Tibial artery (tissue), 4 donors: ENCODE measurements at regions not wholly inside any gene's neighbourhood (a gene's known extent, or its start where the extent isn't known, plus 50 kb on each side); places are given as distances from the start of the nearest gene placed in this dataset.

Source experiments
- DNase-seq, 2 donors: peaks; one replicate each; pipeline ENCODE4 v3.0.0-alpha.2; 2019
- H3K27ac ChIP-seq, 2 donors: fragments of 200-600 bp; sonication (generic) in 1 of 2; 1 replicate in 1 of 2; 2 replicates in 1 of 2; pipeline ENCODE4 v1.5.1; 2018 to 2019; ENCODE audit warnings: mild to moderate bottlenecking in 1 of 2
- H3K27me3 ChIP-seq, 2 donors: fragments of 200-600 bp; sonication (generic) in 1 of 2; one replicate each; pipeline versions ENCODE4 v1.5.1 to v1.6.0; 2016 to 2019
- H3K36me3 ChIP-seq, 3 donors: fragments of 200-600 bp; sonication (generic) in 2 of 3; one replicate each; pipeline ENCODE4 v1.5.1; 2016 to 2019; ENCODE audit warnings: mild to moderate bottlenecking in 2 of 3
- H3K4me1 ChIP-seq, 4 donors: fragments of 200-600 bp; sonication (generic) in 2 of 4; 1 replicate in 3 of 4; 2 replicates in 1 of 4; pipeline ENCODE4 v1.5.1; 2016 to 2019
- H3K4me3 ChIP-seq, 2 donors: fragments of 200-600 bp; sonication (generic) in 1 of 2; 1 replicate in 1 of 2; 2 replicates in 1 of 2; pipeline ENCODE4 v1.5.1; 2018 to 2019; ENCODE audit warnings: mild to moderate bottlenecking in 2 of 2
- H3K9me3 ChIP-seq, 3 donors: fragments of 200-600 bp; sonication (generic) in 1 of 3; one replicate each; pipeline ENCODE4 v1.5.1; 2016 to 2019
- intact Hi-C: fragments of 100-400 bp; cut with DNase I; formaldehyde crosslinking; loops from one replicate; pipeline ENCODE4 v1.15.0; 2023; ENCODE audit warnings: low total_unique reads
- TF ChIP-seq, protein P1 (sequence below), 2 experiments: fragments of 200-600 bp in 1 of 2; fragments of 450-650 bp in 1 of 2; IDR thresholded peaks; one replicate each; pipeline ENCODE4 v1.5.1; 2017 to 2019; ENCODE audit warnings: antibody characterized with exemption in 2 of 2, mild to moderate bottlenecking in 1 of 2, moderate library complexity in 1 of 2

DNA sequence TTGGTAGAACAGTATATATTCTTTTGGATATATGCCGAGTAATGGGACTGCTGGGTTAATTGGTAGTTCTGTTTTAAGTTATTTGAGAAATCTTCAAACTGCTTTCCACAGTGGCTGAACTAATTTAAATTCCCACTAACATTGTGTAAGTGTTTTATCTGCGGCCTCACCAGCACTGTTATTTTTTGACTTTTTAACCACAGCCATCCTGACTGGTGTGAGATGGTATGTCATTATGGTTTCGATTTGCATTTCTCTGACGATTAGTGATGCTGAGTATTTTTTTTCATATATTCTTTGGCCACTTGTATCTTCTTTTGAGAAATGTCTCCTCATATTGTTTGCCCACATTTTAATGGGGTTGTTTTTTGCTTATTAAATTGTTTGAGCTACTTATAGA lies 357.4 kb downstream of the C12orf50 start:
- H3K4me1 ChIP-seq, result no peaks in the 10 kb centered on the region
- H3K27me3 ChIP-seq, result no peaks in the 10 kb centered on the region
- no peaks in the 10 kb centered on the region for H3K9me3 ChIP-seq
- intact Hi-C loops, result no loop called here
- no peak overlapping the region for H3K4me3 ChIP-seq
- TF ChIP-seq, protein P1, sequence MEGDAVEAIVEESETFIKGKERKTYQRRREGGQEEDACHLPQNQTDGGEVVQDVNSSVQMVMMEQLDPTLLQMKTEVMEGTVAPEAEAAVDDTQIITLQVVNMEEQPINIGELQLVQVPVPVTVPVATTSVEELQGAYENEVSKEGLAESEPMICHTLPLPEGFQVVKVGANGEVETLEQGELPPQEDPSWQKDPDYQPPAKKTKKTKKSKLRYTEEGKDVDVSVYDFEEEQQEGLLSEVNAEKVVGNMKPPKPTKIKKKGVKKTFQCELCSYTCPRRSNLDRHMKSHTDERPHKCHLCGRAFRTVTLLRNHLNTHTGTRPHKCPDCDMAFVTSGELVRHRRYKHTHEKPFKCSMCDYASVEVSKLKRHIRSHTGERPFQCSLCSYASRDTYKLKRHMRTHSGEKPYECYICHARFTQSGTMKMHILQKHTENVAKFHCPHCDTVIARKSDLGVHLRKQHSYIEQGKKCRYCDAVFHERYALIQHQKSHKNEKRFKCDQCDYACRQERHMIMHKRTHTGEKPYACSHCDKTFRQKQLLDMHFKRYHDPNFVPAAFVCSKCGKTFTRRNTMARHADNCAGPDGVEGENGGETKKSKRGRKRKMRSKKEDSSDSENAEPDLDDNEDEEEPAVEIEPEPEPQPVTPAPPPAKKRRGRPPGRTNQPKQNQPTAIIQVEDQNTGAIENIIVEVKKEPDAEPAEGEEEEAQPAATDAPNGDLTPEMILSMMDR (IDR thresholded peaks at IDR 0.05), result no peak
- H3K27ac ChIP-seq, result no peak overlapping the region
- no peaks in the 10 kb centered on the region for H3K36me3 ChIP-seq
- DNase-seq, result no peak

DNA sequence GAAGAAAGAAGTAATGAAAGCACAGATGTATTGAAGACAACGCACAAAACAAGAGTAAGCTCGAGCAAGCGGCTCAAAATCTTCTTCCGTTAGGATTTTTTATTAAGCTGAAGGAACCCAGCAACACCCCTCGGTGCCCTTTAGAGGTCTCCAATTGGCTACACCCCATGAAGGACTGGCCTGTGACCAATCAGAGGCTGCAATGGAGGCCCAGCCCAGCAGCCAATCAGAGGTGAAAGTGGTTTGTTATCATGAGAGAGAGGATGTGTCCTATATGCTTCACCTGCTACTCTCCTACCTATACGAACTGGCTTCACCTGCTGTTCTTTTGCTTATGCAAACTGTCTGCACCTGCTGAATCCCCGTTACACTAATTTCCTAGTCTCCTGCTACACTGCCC lies 358.8 kb downstream of the C12orf50 start:
- H3K36me3 ChIP-seq, result no peaks in the 10 kb centered on the region
- no peak overlapping the region for H3K27ac ChIP-seq
- TF ChIP-seq, protein P1 (IDR thresholded peaks at IDR 0.05), result no peak
- no peaks in the 10 kb centered on the region for H3K27me3 ChIP-seq
- H3K9me3 ChIP-seq, result no peaks in the 10 kb centered on the region
- no peak overlapping the region for H3K4me3 ChIP-seq
- intact Hi-C loops, result no loop called here
- no peak for DNase-seq
- no peaks in the 10 kb centered on the region for H3K4me1 ChIP-seq

DNA sequence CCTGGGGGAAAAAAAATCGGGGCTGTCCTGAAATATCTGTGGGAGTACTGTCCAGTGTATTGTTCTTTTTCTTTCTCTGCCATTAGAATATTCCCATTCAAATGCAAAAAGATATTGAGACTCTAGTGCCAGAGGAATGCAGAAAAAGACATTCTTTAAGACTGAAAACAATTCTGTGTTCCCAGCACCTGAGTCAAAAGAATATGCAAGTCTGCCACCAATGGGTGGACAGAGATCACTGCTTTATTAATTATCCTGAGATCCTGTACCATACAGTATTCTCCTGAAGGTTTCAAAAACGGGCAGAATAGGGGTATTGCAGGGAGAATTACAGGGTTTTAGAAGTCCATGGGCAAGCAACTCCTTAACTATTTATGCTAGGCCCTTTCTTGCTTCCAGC lies 361.8 kb downstream of the C12orf50 start:
- TF ChIP-seq, protein P1 (IDR thresholded peaks at IDR 0.05), result no peak

DNA sequence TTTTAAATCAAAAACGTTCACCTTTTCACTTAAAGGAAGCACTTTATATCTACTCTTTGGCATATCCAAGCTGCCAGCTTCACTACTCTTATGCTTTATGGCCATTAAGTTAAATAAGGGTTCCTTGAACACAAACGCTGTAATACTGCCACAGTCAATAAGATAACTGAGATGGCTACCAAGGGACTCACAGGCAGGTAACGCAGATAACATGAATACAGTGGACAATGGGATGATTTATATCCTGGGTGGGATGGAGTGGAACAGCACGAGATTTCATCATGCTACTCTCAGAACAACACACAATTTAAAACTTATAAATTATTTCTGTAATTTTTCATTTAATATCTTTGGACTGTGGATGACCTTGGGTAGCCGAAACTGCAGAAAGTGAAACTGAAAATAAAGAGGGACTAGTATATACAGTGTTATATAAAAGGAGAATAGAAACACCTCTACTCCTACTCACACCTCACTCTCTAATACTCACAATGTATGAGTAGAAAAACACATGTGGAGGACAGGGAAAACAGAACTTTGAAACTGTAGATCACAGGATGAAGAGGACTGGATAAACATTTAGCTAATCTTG lies 367.3 kb downstream of the C12orf50 start:
- no peak for DNase-seq
- H3K4me1 ChIP-seq, result peaks cover 0 to 6% (median 0%) of the 10 kb centered on the region in 4 donors

More for the DNA sequence above, 361.8 kb downstream of the C12orf50 start:
- H3K36me3 ChIP-seq, result no peaks in the 10 kb centered on the region
- no peaks in the 10 kb centered on the region for H3K9me3 ChIP-seq
- no peaks in the 10 kb centered on the region for H3K4me1 ChIP-seq
- H3K4me3 ChIP-seq, result no peak overlapping the region
- H3K27me3 ChIP-seq, result no peaks in the 10 kb centered on the region
- DNase-seq, result no peak
- intact Hi-C loops, result no loop called here
- H3K27ac ChIP-seq, result no peak overlapping the region

DNA sequence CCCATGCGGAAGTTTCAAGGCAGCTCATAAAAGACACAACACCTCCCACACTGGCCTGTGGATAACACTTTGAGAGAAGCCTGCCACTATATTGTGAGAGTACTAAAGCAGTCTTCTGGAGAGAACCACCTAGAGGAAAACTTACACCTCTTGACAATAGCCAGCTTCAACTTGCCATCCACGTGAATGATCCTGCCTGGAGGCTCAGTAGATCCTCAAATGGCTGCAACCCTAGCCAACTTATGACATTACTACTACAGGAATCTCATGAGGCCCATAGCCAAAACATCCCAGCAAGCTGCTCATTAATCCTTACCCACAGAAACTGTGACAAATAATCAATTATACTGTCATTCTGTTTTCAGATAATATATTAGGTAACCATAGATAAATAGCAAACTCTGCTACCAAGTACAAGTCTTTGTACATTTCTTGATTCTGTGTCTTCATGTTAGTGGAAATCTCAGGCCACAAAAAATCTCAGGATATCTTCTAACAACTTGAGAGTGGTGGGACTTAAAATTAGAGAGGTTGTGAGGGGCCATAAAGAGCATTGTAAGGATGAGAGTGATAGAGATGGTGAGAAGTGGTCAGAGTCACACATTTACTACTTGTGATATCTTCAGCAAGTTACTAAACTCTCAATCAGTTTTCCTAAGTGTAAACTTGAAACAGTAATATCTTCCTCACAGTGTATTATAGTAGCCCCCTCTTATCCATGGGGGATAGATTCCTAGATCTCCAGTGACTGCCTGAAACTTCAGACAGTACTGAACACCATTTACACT lies 368.0 kb downstream of the C12orf50 start:
- no peak for DNase-seq
- Histone ChIP-seq H3K9me3 (no peaks in the 10 kb centered on the region), H3K27ac (no peak overlapping the region), H3K27me3 (no peaks in the 10 kb centered on the region), H3K36me3 (no peaks in the 10 kb centered on the region), H3K4me1 (peaks cover 0 to 6% (median 0%) of the 10 kb centered on the region in 4 donors), H3K4me3 (no peak overlapping the region)
- TF ChIP-seq, protein P1 (IDR thresholded peaks at IDR 0.05), result no peak
- intact Hi-C loops, result no loop called here

More for the DNA sequence above, 367.3 kb downstream of the C12orf50 start:
- H3K36me3 ChIP-seq, result no peaks in the 10 kb centered on the region
- peak overlapping the region in 1 of 2 donors; percentile 19 for H3K4me3 ChIP-seq
- H3K27me3 ChIP-seq, result no peaks in the 10 kb centered on the region
- no peaks in the 10 kb centered on the region for H3K9me3 ChIP-seq
- TF ChIP-seq, protein P1 (IDR thresholded peaks at IDR 0.05), result no peak
- no peak overlapping the region for H3K27ac ChIP-seq
- intact Hi-C loops, result no loop called here
